ENCODE measurements at regions not wholly inside any gene's neighbourhood (a gene's known extent, or its start where the extent isn't known, plus 50 kb on each side); places are given as distances from the start of the nearest gene placed in this dataset.

- H3K9me2 ChIP-seq (ENCODE audit: insufficient read depth, low read length), result no peaks in the 10 kb centered on the region
- H3K79me2 ChIP-seq (replicated peaks; ENCODE audit: insufficient read depth, low read length), result no peaks in the 10 kb centered on the region
- no peak overlapping the region for H3K27ac ChIP-seq (ENCODE audit: low read length)
- no peak overlapping the region for H2AFZ ChIP-seq (ENCODE audit: low read depth, low read length)
- H3K9ac ChIP-seq (ENCODE audit: low read length), result no peak overlapping the region
- H3F3A ChIP-seq (ENCODE audit: insufficient read depth, low read length, poor library complexity, severe bottlenecking), result no peaks in the 10 kb centered on the region
- no peak overlapping the region for H3K4me3 ChIP-seq (ENCODE audit: low read length)
- no peaks in the 10 kb centered on the region for H4K20me1 ChIP-seq (ENCODE audit: insufficient read depth)
- H3K9me3 ChIP-seq (ENCODE audit: low read length), result no peaks in the 10 kb centered on the region
- TF ChIP-seq CTCF (IDR thresholded peaks at IDR 0.05; ENCODE audit: poor library complexity, severe bottlenecking), result no peak
- TF ChIP-seq SMC3 (conservative IDR thresholded peaks at IDR 0.05; ENCODE audit: poor library complexity), result no peak
- H3K36me3 ChIP-seq (ENCODE audit: insufficient read depth, low read length), result no peaks in the 10 kb centered on the region
- H3K4me2 ChIP-seq (ENCODE audit: low read length), result no peak overlapping the region
- peaks cover 3% of the 10 kb centered on the region for H3K27me3 ChIP-seq (ENCODE audit: insufficient read depth, low read depth, low read length)
Observed at GRCh38 chr14:28300356-28300755, 466.2 kb upstream of the FOXG1 start.

GRCh38 chr14:28301179-28301578 is 465.4 kb upstream of the FOXG1 start:
- no peak overlapping the region for H3K4me3 ChIP-seq (ENCODE audit: low read length)
- no peaks in the 10 kb centered on the region for H4K20me1 ChIP-seq (ENCODE audit: insufficient read depth)
- H3K27ac ChIP-seq (ENCODE audit: low read length), result no peak overlapping the region
- H3K4me2 ChIP-seq (ENCODE audit: low read length), result no peak overlapping the region
- H3K9me3 ChIP-seq (ENCODE audit: low read length), result no peaks in the 10 kb centered on the region
- peaks cover 3% of the 10 kb centered on the region for H3K27me3 ChIP-seq (ENCODE audit: insufficient read depth, low read depth, low read length)
- no peaks in the 10 kb centered on the region for H3K36me3 ChIP-seq (ENCODE audit: insufficient read depth, low read length)
- no peak overlapping the region for H2AFZ ChIP-seq (ENCODE audit: low read depth, low read length)
- no peak for TF ChIP-seq MXI1 (conservative IDR thresholded peaks at IDR 0.05; ENCODE audit: poor library complexity, severe bottlenecking)
- TF ChIP-seq CTCF (IDR thresholded peaks at IDR 0.05; ENCODE audit: poor library complexity, severe bottlenecking), result no peak
- TF ChIP-seq POLR2AphosphoS5 (IDR thresholded peaks at IDR 0.05), result no peak
- no peak for TF ChIP-seq SMC3 (conservative IDR thresholded peaks at IDR 0.05; ENCODE audit: poor library complexity)
- no peak for TF ChIP-seq EZH2 (IDR thresholded peaks at IDR 0.05; ENCODE audit: borderline replicate concordance, insufficient read depth, low read length, poor library complexity, severe bottlenecking)
- no peak for TF ChIP-seq REST (IDR thresholded peaks at IDR 0.05; ENCODE audit: borderline replicate concordance)
- no peaks in the 10 kb centered on the region for H3K9me2 ChIP-seq (ENCODE audit: insufficient read depth, low read length)
- no peaks in the 10 kb centered on the region for H3F3A ChIP-seq (ENCODE audit: insufficient read depth, low read length, poor library complexity, severe bottlenecking)
- no peaks in the 10 kb centered on the region for H3K79me2 ChIP-seq (replicated peaks; ENCODE audit: insufficient read depth, low read length)
- no peak overlapping the region for H3K9ac ChIP-seq (ENCODE audit: low read length)
